ENCODE measurements at regions not wholly inside any gene's neighbourhood (a gene's known extent, or its start where the extent isn't known, plus 50 kb on each side); places are given as distances from the start of the nearest gene placed in this dataset.
"Not testable (repeated sequence)": the region's sequence is repeated elsewhere in the genome, so short reads cannot be mapped to it uniquely, and the experiment has no call there.

- Histone ChIP-seq H3K4me1 (ENCODE audit: insufficient read depth, low read length, poor library complexity, severe bottlenecking) (no peaks in the 10 kb centered on the region), H3K27ac (ENCODE audit: low read depth, low read length, poor library complexity, severe bottlenecking) (no peak overlapping the region), H2AFZ (ENCODE audit: low read length) (no peak overlapping the region), H3K4me2 (ENCODE audit: low read length) (no peak overlapping the region), H4K20me1 (ENCODE audit: insufficient read depth, low read length) (no peaks in the 10 kb centered on the region), H3K79me2 (ENCODE audit: insufficient read depth, low read depth, low read length) (no peaks in the 10 kb centered on the region), H3K36me3 (ENCODE audit: insufficient read depth, low read length) (no peaks in the 10 kb centered on the region), H3K9me3 (ENCODE audit: low read length) (no peaks in the 10 kb centered on the region), H3K9me2 (ENCODE audit: insufficient read depth, low read length) (no peaks in the 10 kb centered on the region), H3K4me3 (ENCODE audit: low read depth, low read length, poor library complexity, severe bottlenecking) (no peak overlapping the region)
- intact Hi-C loops (cut with micrococcal nuclease; ENCODE audit: unreplicated experiment): loop anchor here (5.0 kb wide), 1 partner anchor 437 kb away; no protein-coding TSS in a partner anchor
- CTCF ChIA-PET (ENCODE audit: unreplicated experiment): no interaction called here
- POLR2A ChIA-PET: no interaction called here
- BruUV-seq (replicated peaks): no TSS peak
- no peak for DNase-seq (ENCODE audit: low spot score)
- TF ChIP-seq, protein P1, sequence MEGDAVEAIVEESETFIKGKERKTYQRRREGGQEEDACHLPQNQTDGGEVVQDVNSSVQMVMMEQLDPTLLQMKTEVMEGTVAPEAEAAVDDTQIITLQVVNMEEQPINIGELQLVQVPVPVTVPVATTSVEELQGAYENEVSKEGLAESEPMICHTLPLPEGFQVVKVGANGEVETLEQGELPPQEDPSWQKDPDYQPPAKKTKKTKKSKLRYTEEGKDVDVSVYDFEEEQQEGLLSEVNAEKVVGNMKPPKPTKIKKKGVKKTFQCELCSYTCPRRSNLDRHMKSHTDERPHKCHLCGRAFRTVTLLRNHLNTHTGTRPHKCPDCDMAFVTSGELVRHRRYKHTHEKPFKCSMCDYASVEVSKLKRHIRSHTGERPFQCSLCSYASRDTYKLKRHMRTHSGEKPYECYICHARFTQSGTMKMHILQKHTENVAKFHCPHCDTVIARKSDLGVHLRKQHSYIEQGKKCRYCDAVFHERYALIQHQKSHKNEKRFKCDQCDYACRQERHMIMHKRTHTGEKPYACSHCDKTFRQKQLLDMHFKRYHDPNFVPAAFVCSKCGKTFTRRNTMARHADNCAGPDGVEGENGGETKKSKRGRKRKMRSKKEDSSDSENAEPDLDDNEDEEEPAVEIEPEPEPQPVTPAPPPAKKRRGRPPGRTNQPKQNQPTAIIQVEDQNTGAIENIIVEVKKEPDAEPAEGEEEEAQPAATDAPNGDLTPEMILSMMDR (conservative IDR thresholded peaks at IDR 0.05; ENCODE audit: low read length): no peak
- no peak for TF ChIP-seq EZH2phosphoT487 (IDR thresholded peaks at IDR 0.05; ENCODE audit: borderline replicate concordance, low read depth, low read length)
Measured at GRCh38 chr10:5284311-5285057, 80.3 kb upstream of the UCN3 start.

DNA sequence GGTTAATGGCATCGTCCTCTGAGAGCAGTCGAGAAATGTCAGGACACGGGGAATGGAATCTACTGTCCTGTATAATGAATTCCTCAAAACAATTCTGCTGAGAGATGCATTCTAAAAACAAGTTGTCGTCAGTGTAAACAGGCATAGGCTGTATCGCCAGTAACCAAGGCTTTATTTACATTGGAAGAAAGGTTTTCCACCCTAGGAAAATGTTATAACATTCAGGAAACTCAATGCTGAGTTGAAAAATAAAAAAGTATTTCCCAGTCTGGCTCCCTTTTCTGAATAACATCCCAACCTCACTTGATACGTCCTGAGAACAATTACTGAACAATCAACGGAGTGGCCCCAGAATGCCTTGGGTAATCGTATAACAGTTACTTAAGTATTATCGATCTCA, 79.6 kb upstream of the UCN3 start:
- no peaks in the 10 kb centered on the region for H3K9me2 ChIP-seq (ENCODE audit: insufficient read depth, low read length)
- no peak overlapping the region for H2AFZ ChIP-seq (ENCODE audit: low read length)
- no peak overlapping the region for H3K4me2 ChIP-seq (ENCODE audit: low read length)
- H3K79me2 ChIP-seq (ENCODE audit: insufficient read depth, low read depth, low read length): no peaks in the 10 kb centered on the region
- BruUV-seq (replicated peaks): no TSS peak
- H3K36me3 ChIP-seq (ENCODE audit: insufficient read depth, low read length): no peaks in the 10 kb centered on the region
- H3K4me1 ChIP-seq (ENCODE audit: insufficient read depth, low read length, poor library complexity, severe bottlenecking): no peaks in the 10 kb centered on the region
- H3K27ac ChIP-seq (ENCODE audit: low read depth, low read length, poor library complexity, severe bottlenecking): no peak overlapping the region
- intact Hi-C loops (cut with micrococcal nuclease; ENCODE audit: unreplicated experiment): no loop called here
- POLR2A ChIA-PET: no interaction called here
- CTCF ChIA-PET (ENCODE audit: unreplicated experiment): no interaction called here
- H3K9me3 ChIP-seq (ENCODE audit: low read length): no peaks in the 10 kb centered on the region
- H3K4me3 ChIP-seq (ENCODE audit: low read depth, low read length, poor library complexity, severe bottlenecking): no peak overlapping the region
- TF ChIP-seq EZH2phosphoT487 (IDR thresholded peaks at IDR 0.05; ENCODE audit: borderline replicate concordance, low read depth, low read length): no peak
- no peak for DNase-seq (ENCODE audit: low spot score)
- H4K20me1 ChIP-seq (ENCODE audit: insufficient read depth, low read length): no peaks in the 10 kb centered on the region

DNA sequence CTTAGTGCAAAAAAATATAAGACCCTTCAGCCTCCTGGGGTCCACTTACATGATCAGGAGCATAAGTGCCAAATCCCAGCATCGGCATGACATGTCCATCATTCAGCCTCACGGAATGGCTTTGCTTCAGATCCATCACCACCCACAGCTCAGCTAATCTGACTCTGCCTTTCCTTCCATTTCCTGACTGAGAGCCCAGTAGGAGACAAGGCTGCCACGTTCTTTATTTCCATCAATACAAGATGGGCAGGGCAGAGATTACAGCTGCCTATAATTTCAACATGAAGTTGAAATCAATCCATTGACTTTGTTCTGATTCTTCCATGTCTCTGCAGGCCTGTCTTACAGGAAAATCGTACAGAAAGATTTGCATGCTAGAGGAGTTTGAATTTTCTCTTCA, 76.4 kb upstream of the UCN3 start:
- Histone ChIP-seq H3K27ac (ENCODE audit: low read depth, low read length, poor library complexity, severe bottlenecking) (no peak overlapping the region), H2AFZ (ENCODE audit: low read length) (no peak overlapping the region), H3K4me1 (ENCODE audit: insufficient read depth, low read length, poor library complexity, severe bottlenecking) (no peaks in the 10 kb centered on the region), H3K36me3 (ENCODE audit: insufficient read depth, low read length) (no peaks in the 10 kb centered on the region), H3K9me2 (ENCODE audit: insufficient read depth, low read length) (no peaks in the 10 kb centered on the region), H4K20me1 (ENCODE audit: insufficient read depth, low read length) (no peaks in the 10 kb centered on the region), H3K4me3 (ENCODE audit: low read depth, low read length, poor library complexity, severe bottlenecking) (no peak overlapping the region), H3K79me2 (ENCODE audit: insufficient read depth, low read depth, low read length) (no peaks in the 10 kb centered on the region), H3K4me2 (ENCODE audit: low read length) (no peak overlapping the region), H3K9me3 (ENCODE audit: low read length) (no peaks in the 10 kb centered on the region)
- POLR2A ChIA-PET: no interaction called here
- BruUV-seq (replicated peaks): no TSS peak
- intact Hi-C loops (cut with micrococcal nuclease; ENCODE audit: unreplicated experiment): no loop called here
- DNase-seq (ENCODE audit: low spot score): no peak
- CTCF ChIA-PET (ENCODE audit: unreplicated experiment): no interaction called here
- TF ChIP-seq EZH2phosphoT487 (IDR thresholded peaks at IDR 0.05; ENCODE audit: borderline replicate concordance, low read depth, low read length): no peak
- TF ChIP-seq, protein P1 (conservative IDR thresholded peaks at IDR 0.05; ENCODE audit: low read length): no peak

DNA sequence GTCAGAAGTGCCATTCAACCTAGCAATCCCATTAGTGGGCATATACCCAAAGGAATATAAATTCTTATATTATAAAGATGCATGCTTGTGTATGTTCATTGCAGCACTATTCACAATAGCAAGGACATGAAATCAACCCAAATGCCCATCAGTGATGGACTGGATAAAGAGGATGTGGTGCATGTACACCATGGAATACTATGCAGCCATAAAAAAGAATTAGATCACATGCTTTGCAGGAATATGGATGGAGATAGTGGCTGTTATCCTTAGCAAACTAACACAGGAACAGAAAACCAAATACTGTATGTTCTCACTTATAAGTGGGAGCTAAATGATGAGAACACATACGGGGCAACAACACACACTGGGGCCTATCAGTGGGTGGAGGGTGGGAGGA, 75.5 kb upstream of the UCN3 start:
- H3K9me3 ChIP-seq (ENCODE audit: low read length); H2AFZ ChIP-seq (ENCODE audit: low read length); POLR2A ChIA-PET; H3K36me3 ChIP-seq (ENCODE audit: insufficient read depth, low read length); DNase-seq (ENCODE audit: low spot score); intact Hi-C loops (cut with micrococcal nuclease; ENCODE audit: unreplicated experiment); H3K4me3 ChIP-seq (ENCODE audit: low read depth, low read length, poor library complexity, severe bottlenecking); H3K27ac ChIP-seq (ENCODE audit: low read depth, low read length, poor library complexity, severe bottlenecking); H3K79me2 ChIP-seq (ENCODE audit: insufficient read depth, low read depth, low read length); H3K4me2 ChIP-seq (ENCODE audit: low read length); BruUV-seq (replicated peaks); CTCF ChIA-PET (ENCODE audit: unreplicated experiment); H4K20me1 ChIP-seq (ENCODE audit: insufficient read depth, low read length); H3K4me1 ChIP-seq (ENCODE audit: insufficient read depth, low read length, poor library complexity, severe bottlenecking); H3K9me2 ChIP-seq (ENCODE audit: insufficient read depth, low read length): not testable (repeated sequence)
